ENCODE measurements at regions not wholly inside any gene's neighbourhood (a gene's known extent, or its start where the extent isn't known, plus 50 kb on each side); places are given as distances from the start of the nearest gene placed in this dataset.

- TF ChIP-seq POLR2AphosphoS5 (IDR thresholded peaks at IDR 0.05; ENCODE audit: low read depth, low read length) = no peak
- TF ChIP-seq REST (IDR thresholded peaks at IDR 0.05; ENCODE audit: insufficient read depth in 1 of 2, low read depth in 2 of 2, low read length in 1 of 2) = no peak
- no peak for TF ChIP-seq TCF7L2 (IDR thresholded peaks at IDR 0.05; ENCODE audit: low read depth, low read length)
- TF ChIP-seq, protein P1, sequence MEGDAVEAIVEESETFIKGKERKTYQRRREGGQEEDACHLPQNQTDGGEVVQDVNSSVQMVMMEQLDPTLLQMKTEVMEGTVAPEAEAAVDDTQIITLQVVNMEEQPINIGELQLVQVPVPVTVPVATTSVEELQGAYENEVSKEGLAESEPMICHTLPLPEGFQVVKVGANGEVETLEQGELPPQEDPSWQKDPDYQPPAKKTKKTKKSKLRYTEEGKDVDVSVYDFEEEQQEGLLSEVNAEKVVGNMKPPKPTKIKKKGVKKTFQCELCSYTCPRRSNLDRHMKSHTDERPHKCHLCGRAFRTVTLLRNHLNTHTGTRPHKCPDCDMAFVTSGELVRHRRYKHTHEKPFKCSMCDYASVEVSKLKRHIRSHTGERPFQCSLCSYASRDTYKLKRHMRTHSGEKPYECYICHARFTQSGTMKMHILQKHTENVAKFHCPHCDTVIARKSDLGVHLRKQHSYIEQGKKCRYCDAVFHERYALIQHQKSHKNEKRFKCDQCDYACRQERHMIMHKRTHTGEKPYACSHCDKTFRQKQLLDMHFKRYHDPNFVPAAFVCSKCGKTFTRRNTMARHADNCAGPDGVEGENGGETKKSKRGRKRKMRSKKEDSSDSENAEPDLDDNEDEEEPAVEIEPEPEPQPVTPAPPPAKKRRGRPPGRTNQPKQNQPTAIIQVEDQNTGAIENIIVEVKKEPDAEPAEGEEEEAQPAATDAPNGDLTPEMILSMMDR (IDR thresholded peaks at IDR 0.05) = no peak
- TF ChIP-seq SIN3A (IDR thresholded peaks at IDR 0.05; ENCODE audit: borderline replicate concordance, insufficient read depth, low read depth, low read length) = no peak
- Histone ChIP-seq H3K4me1 (ENCODE audit: control insufficient read depth, insufficient read depth, low read length) (no peaks in the 10 kb centered on the region), H3K36me3 (ENCODE audit: control insufficient read depth, insufficient read depth, low read length) (no peaks in the 10 kb centered on the region), H3K27ac (ENCODE audit: low read length) (no peak overlapping the region), H3K27me3 (ENCODE audit: control insufficient read depth, insufficient read depth, low read length) (no peaks in the 10 kb centered on the region), H3K4me3 (ENCODE audit: low read depth in 2 of 2, low read length in 2 of 2) (no peak overlapping the region), H3K9me3 (ENCODE audit: control insufficient read depth, insufficient read depth, low read depth, low read length) (no peaks in the 10 kb centered on the region)
- no peak for ATAC-seq
- no TSS peak for BruUV-seq (replicated peaks)
- ChIA-PET POLR2A (no interaction called here), CTCF (no interaction called here)
- no peak for DNase-seq (ENCODE audit: low read depth, low spot score)
- in situ Hi-C loops (cut with HindIII; ENCODE audit: low pct_unique_long_range_greater_than_20kb, low sequenced_read_pairs) (no loop called here), intact Hi-C loops (cut with micrococcal nuclease; ENCODE audit: unreplicated experiment) (no loop called here)
Measured at GRCh38 chrX:44096666-44097065, 123.5 kb upstream of the NDP start.

GRCh38 chrX:44094821-44095530 is 121.8 kb upstream of the NDP start:
- POLR2A ChIA-PET = no interaction called here
- Histone ChIP-seq H3K27ac (ENCODE audit: low read length) (no peak overlapping the region), H3K4me3 (ENCODE audit: low read depth in 2 of 2, low read length in 2 of 2) (no peak overlapping the region), H3K36me3 (ENCODE audit: control insufficient read depth, insufficient read depth, low read length) (no peaks in the 10 kb centered on the region), H3K4me1 (ENCODE audit: control insufficient read depth, insufficient read depth, low read length) (no peaks in the 10 kb centered on the region), H3K9me3 (ENCODE audit: control insufficient read depth, insufficient read depth, low read depth, low read length) (no peaks in the 10 kb centered on the region), H3K27me3 (ENCODE audit: control insufficient read depth, insufficient read depth, low read length) (no peaks in the 10 kb centered on the region)
- intact Hi-C loops (cut with micrococcal nuclease; ENCODE audit: unreplicated experiment) = no loop called here
- in situ Hi-C loops (cut with HindIII; ENCODE audit: low pct_unique_long_range_greater_than_20kb, low sequenced_read_pairs) = no loop called here
- CTCF ChIA-PET = no interaction called here
- no peak for TF ChIP-seq SIN3A (IDR thresholded peaks at IDR 0.05; ENCODE audit: borderline replicate concordance, insufficient read depth, low read depth, low read length)
- no peak for TF ChIP-seq TCF7L2 (IDR thresholded peaks at IDR 0.05; ENCODE audit: low read depth, low read length)
- TF ChIP-seq POLR2AphosphoS5 (IDR thresholded peaks at IDR 0.05; ENCODE audit: low read depth, low read length) = no peak
- TF ChIP-seq, protein P1 (IDR thresholded peaks at IDR 0.05) = no peak
- no peak for TF ChIP-seq REST (IDR thresholded peaks at IDR 0.05; ENCODE audit: insufficient read depth in 1 of 2, low read depth in 2 of 2, low read length in 1 of 2)
- no peak for DNase-seq (ENCODE audit: low read depth, low spot score)
- ATAC-seq = no peak
- no TSS peak for BruUV-seq (replicated peaks)

Measured in Panc1 (cell line).